ENCODE measurements at regions not wholly inside any gene's neighbourhood (a gene's known extent, or its start where the extent isn't known, plus 50 kb on each side); places are given as distances from the start of the nearest gene placed in this dataset.

GRCh38 chr14:38887696-38888095, 215.3 kb downstream of the SEC23A start:
- Histone ChIP-seq H3K9me3 (ENCODE audit: control insufficient read depth, insufficient read depth, low read depth, low read length) (no peaks in the 10 kb centered on the region), H3K36me3 (ENCODE audit: control insufficient read depth in 2 of 2, insufficient read depth in 1 of 2, low read length in 2 of 2) (no peaks in the 10 kb centered on the region), H3K4me3 (ENCODE audit: low read depth, low read length) (no peak overlapping the region), H3K4me1 (ENCODE audit: control insufficient read depth, insufficient read depth, low read length) (no peaks in the 10 kb centered on the region), H3K27ac (ENCODE audit: extremely low read depth, low read depth, low read length) (no peak overlapping the region)
- CTCF ChIA-PET, result no interaction called here
- TF ChIP-seq ZNF645 (tag by site-specific recombination; IDR thresholded peaks at IDR 0.05), result no peak
- TF ChIP-seq ZNF561 (tag by site-specific recombination; IDR thresholded peaks at IDR 0.05; ENCODE audit: borderline replicate concordance), result no peak
- no peak for TF ChIP-seq PRDM10 (tag by site-specific recombination; IDR thresholded peaks at IDR 0.05)
- TF ChIP-seq ZNF391 (tag by site-specific recombination; IDR thresholded peaks at IDR 0.05; ENCODE audit: borderline replicate concordance, low read depth), result no peak
- TF ChIP-seq ZNF16 (tag by site-specific recombination; IDR thresholded peaks at IDR 0.05; ENCODE audit: low read depth), result no peak
- TF ChIP-seq ZNF280C (tag by site-specific recombination; IDR thresholded peaks at IDR 0.05), result no peak
- no peak for TF ChIP-seq GLIS1 (tag by site-specific recombination; IDR thresholded peaks at IDR 0.05)
- no peak for TF ChIP-seq ZNF585B (tag by site-specific recombination; IDR thresholded peaks at IDR 0.05)
- no peak for TF ChIP-seq ZNF433 (tag by site-specific recombination; IDR thresholded peaks at IDR 0.05; ENCODE audit: low read depth)
- no peak for TF ChIP-seq YY2 (tag by site-specific recombination; IDR thresholded peaks at IDR 0.05)
- no peak for TF ChIP-seq ZNF610 (tag by site-specific recombination; IDR thresholded peaks at IDR 0.05; ENCODE audit: borderline replicate concordance)
- TF ChIP-seq ZNF580 (tag by site-specific recombination; IDR thresholded peaks at IDR 0.05), result no peak
- TF ChIP-seq ZBTB10 (tag by site-specific recombination; IDR thresholded peaks at IDR 0.05), result no peak
- TF ChIP-seq ATF2 (tag by site-specific recombination; IDR thresholded peaks at IDR 0.05; ENCODE audit: low read depth), result no peak
- no peak for TF ChIP-seq ZNF2 (tag by site-specific recombination; IDR thresholded peaks at IDR 0.05)
- no peak for TF ChIP-seq FEZF1 (tag by site-specific recombination; IDR thresholded peaks at IDR 0.05)
- no peak for TF ChIP-seq ZNF362 (tag by site-specific recombination; IDR thresholded peaks at IDR 0.05)
- TF ChIP-seq ZNF704 (tag by site-specific recombination; IDR thresholded peaks at IDR 0.05), result no peak
- TF ChIP-seq ZNF792 (tag by site-specific recombination; IDR thresholded peaks at IDR 0.05), result no peak
- POLR2A ChIA-PET, result no interaction called here

Data from HEK293 (cell line).